GM21619 (cell line): ENCODE measurements at regions not wholly inside any gene's neighbourhood (a gene's known extent, or its start where the extent isn't known, plus 50 kb on each side); places are given as distances from the start of the nearest gene placed in this dataset.
"Not testable (repeated sequence)": the region's sequence is repeated elsewhere in the genome, so short reads cannot be mapped to it uniquely, and the experiment has no call there.

Experiments
- ATAC-seq: cut with Tn5 transposase; IDR thresholded peaks from one replicate; pipeline ENCODE4 v1.9.1; 2021; ENCODE audit not compliant: unreplicated experiment

- ATAC-seq = no peak
Measured at GRCh38 chr12:20105943-20106342, 262.4 kb upstream of the PDE3A start.

GRCh38 chr12:20109676-20110075 is 258.7 kb upstream of the PDE3A start:
- ATAC-seq = no peak

- ATAC-seq = not testable (repeated sequence)
Measured at GRCh38 chr12:20115371-20115770, 253.0 kb upstream of the PDE3A start.

- no peak for ATAC-seq
Measured at GRCh38 chr12:20119596-20120402, 248.5 kb upstream of the PDE3A start.

GRCh38 chr12:20120403-20120725 is 248.0 kb upstream of the PDE3A start:
- ATAC-seq = no peak

GRCh38 chr12:20122274-20122673 is 246.1 kb upstream of the PDE3A start:
- no peak for ATAC-seq

- ATAC-seq = no peak
Measured at GRCh38 chr12:20123465-20123864, 244.9 kb upstream of the PDE3A start.

GRCh38 chr12:20125276-20125798 is 243.0 kb upstream of the PDE3A start:
- no peak for ATAC-seq

GRCh38 chr12:20126601-20127000 is 241.7 kb upstream of the PDE3A start:
- ATAC-seq = no peak

- no peak for ATAC-seq
Measured at GRCh38 chr12:20127413-20127812, 240.9 kb upstream of the PDE3A start.

- no peak for ATAC-seq
Measured at GRCh38 chr12:20128928-20129327, 239.4 kb upstream of the PDE3A start.

GRCh38 chr12:20132818-20133217 is 235.5 kb upstream of the PDE3A start:
- no peak for ATAC-seq

- no peak for ATAC-seq
Measured at GRCh38 chr12:20134652-20135051, 233.7 kb upstream of the PDE3A start.

GRCh38 chr12:20140751-20141150 is 227.6 kb upstream of the PDE3A start:
- no peak for ATAC-seq

- no peak for ATAC-seq
Measured at GRCh38 chr12:20142316-20142715, 226.0 kb upstream of the PDE3A start.

GRCh38 chr12:20142956-20143355 is 225.4 kb upstream of the PDE3A start:
- ATAC-seq = no peak

GRCh38 chr12:20144341-20144740 is 224.0 kb upstream of the PDE3A start:
- no peak for ATAC-seq

GRCh38 chr12:20148241-20148640 is 220.1 kb upstream of the PDE3A start:
- no peak for ATAC-seq

GRCh38 chr12:20150835-20151422 is 217.4 kb upstream of the PDE3A start:
- ATAC-seq = no peak

GRCh38 chr12:20154052-20154451 is 214.3 kb upstream of the PDE3A start:
- ATAC-seq = no peak

GRCh38 chr12:20155374-20155773 is 213.0 kb upstream of the PDE3A start:
- no peak for ATAC-seq

GRCh38 chr12:20160899-20161298 is 207.4 kb upstream of the PDE3A start:
- ATAC-seq = not testable (repeated sequence)
